ENCODE measurements at regions not wholly inside any gene's neighbourhood (a gene's known extent, or its start where the extent isn't known, plus 50 kb on each side); places are given as distances from the start of the nearest gene placed in this dataset.

GRCh38 chr1:60540141-60540540 is 466.6 kb upstream of the C1orf87 start:
- TF ChIP-seq, protein P1, sequence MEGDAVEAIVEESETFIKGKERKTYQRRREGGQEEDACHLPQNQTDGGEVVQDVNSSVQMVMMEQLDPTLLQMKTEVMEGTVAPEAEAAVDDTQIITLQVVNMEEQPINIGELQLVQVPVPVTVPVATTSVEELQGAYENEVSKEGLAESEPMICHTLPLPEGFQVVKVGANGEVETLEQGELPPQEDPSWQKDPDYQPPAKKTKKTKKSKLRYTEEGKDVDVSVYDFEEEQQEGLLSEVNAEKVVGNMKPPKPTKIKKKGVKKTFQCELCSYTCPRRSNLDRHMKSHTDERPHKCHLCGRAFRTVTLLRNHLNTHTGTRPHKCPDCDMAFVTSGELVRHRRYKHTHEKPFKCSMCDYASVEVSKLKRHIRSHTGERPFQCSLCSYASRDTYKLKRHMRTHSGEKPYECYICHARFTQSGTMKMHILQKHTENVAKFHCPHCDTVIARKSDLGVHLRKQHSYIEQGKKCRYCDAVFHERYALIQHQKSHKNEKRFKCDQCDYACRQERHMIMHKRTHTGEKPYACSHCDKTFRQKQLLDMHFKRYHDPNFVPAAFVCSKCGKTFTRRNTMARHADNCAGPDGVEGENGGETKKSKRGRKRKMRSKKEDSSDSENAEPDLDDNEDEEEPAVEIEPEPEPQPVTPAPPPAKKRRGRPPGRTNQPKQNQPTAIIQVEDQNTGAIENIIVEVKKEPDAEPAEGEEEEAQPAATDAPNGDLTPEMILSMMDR (IDR thresholded peaks at IDR 0.05; ENCODE audit: insufficient read depth, low read length): no peak
- TF ChIP-seq SPI1 (IDR thresholded peaks at IDR 0.05; ENCODE audit: borderline replicate concordance, low read depth): no peak
- no peak for TF ChIP-seq GABPA (IDR thresholded peaks at IDR 0.05; ENCODE audit: low read depth)
- TF ChIP-seq, protein P2, sequence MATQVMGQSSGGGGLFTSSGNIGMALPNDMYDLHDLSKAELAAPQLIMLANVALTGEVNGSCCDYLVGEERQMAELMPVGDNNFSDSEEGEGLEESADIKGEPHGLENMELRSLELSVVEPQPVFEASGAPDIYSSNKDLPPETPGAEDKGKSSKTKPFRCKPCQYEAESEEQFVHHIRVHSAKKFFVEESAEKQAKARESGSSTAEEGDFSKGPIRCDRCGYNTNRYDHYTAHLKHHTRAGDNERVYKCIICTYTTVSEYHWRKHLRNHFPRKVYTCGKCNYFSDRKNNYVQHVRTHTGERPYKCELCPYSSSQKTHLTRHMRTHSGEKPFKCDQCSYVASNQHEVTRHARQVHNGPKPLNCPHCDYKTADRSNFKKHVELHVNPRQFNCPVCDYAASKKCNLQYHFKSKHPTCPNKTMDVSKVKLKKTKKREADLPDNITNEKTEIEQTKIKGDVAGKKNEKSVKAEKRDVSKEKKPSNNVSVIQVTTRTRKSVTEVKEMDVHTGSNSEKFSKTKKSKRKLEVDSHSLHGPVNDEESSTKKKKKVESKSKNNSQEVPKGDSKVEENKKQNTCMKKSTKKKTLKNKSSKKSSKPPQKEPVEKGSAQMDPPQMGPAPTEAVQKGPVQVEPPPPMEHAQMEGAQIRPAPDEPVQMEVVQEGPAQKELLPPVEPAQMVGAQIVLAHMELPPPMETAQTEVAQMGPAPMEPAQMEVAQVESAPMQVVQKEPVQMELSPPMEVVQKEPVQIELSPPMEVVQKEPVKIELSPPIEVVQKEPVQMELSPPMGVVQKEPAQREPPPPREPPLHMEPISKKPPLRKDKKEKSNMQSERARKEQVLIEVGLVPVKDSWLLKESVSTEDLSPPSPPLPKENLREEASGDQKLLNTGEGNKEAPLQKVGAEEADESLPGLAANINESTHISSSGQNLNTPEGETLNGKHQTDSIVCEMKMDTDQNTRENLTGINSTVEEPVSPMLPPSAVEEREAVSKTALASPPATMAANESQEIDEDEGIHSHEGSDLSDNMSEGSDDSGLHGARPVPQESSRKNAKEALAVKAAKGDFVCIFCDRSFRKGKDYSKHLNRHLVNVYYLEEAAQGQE (IDR thresholded peaks at IDR 0.05; ENCODE audit: insufficient replicate concordance, low read depth): no peak
- TF ChIP-seq POLR2AphosphoS5 (IDR thresholded peaks at IDR 0.05; ENCODE audit: low read depth): no peak
- no peak overlapping the region for H3K4me3 ChIP-seq (replicated peaks; ENCODE audit: insufficient read depth, low read length)

GRCh38 chr1:60535713-60536112 is 462.1 kb upstream of the C1orf87 start:
- DNase-seq (ENCODE audit: low read depth in 1 of 2, low spot score in 1 of 2): no peak

More at GRCh38 chr1:60540141-60540540, 466.6 kb upstream of the C1orf87 start:
- Histone ChIP-seq H3K27ac (replicated peaks) (no peak overlapping the region), H3K27me3 (ENCODE audit: insufficient read depth, poor library complexity, severe bottlenecking) (no peaks in the 10 kb centered on the region)
- no peak for DNase-seq (ENCODE audit: low read depth in 1 of 2, low spot score in 1 of 2)

GRCh38 chr1:60527567-60527966 is 454.0 kb upstream of the C1orf87 start:
- Histone ChIP-seq H3K27ac (replicated peaks) (no peak overlapping the region), H3K4me3 (replicated peaks; ENCODE audit: insufficient read depth, low read length) (no peak overlapping the region), H3K27me3 (ENCODE audit: insufficient read depth, poor library complexity, severe bottlenecking) (no peaks in the 10 kb centered on the region)
- no peak for DNase-seq (ENCODE audit: low read depth in 1 of 2, low spot score in 1 of 2)
- TF ChIP-seq, protein P1 (IDR thresholded peaks at IDR 0.05; ENCODE audit: insufficient read depth, low read length): no peak
- TF ChIP-seq POLR2AphosphoS5 (IDR thresholded peaks at IDR 0.05; ENCODE audit: low read depth) (no peak), SPI1 (IDR thresholded peaks at IDR 0.05; ENCODE audit: borderline replicate concordance, low read depth) (no peak), GABPA (IDR thresholded peaks at IDR 0.05; ENCODE audit: low read depth) (no peak)
- TF ChIP-seq, protein P2 (IDR thresholded peaks at IDR 0.05; ENCODE audit: insufficient replicate concordance, low read depth): no peak

More at GRCh38 chr1:60535713-60536112, 462.1 kb upstream of the C1orf87 start:
- TF ChIP-seq, protein P1 (IDR thresholded peaks at IDR 0.05; ENCODE audit: insufficient read depth, low read length): no peak
- TF ChIP-seq, protein P2 (IDR thresholded peaks at IDR 0.05; ENCODE audit: insufficient replicate concordance, low read depth): no peak
- TF ChIP-seq POLR2AphosphoS5 (IDR thresholded peaks at IDR 0.05; ENCODE audit: low read depth) (no peak), GABPA (IDR thresholded peaks at IDR 0.05; ENCODE audit: low read depth) (no peak), SPI1 (IDR thresholded peaks at IDR 0.05; ENCODE audit: borderline replicate concordance, low read depth) (no peak)
- no peaks in the 10 kb centered on the region for H3K27me3 ChIP-seq (ENCODE audit: insufficient read depth, poor library complexity, severe bottlenecking)
- no peak overlapping the region for H3K27ac ChIP-seq (replicated peaks)
- H3K4me3 ChIP-seq (replicated peaks; ENCODE audit: insufficient read depth, low read length): no peak overlapping the region

Measured in HL-60 (cell line).